HEK293T (cell line): ENCODE measurements at regions not wholly inside any gene's neighbourhood (a gene's known extent, or its start where the extent isn't known, plus 50 kb on each side); places are given as distances from the start of the nearest gene placed in this dataset.

Experiments
- CTCF ChIA-PET: fragments of 350-600 bp; formaldehyde crosslinking; extraction: SDS; loops from one replicate; lab custom pipeline; 2021; ENCODE audit warnings: antibody characterized with exemption, inconsistent platforms; lab: Yijun Ruan, JAX
- POLR2A ChIA-PET: fragments of 350-600 bp; formaldehyde crosslinking; extraction: SDS; loops from one replicate; lab custom pipeline; 2020; ENCODE audit warnings: antibody characterized with exemption, inconsistent platforms; lab: Yijun Ruan, JAX
- DNase-seq: peaks from one replicate; pipeline ENCODE4 v3.0.0; 2012; ENCODE audit warnings: mixed read lengths; ENCODE audit errors: extremely low spot score
- ARNT ChIP-seq: fragments of 450-650 bp; IDR thresholded peaks from 2 replicates; pipeline ENCODE4 v1.6.1; 2017; ENCODE audit warnings: mild to moderate bottlenecking
- BHLHE40 ChIP-seq: fragments of 450-650 bp; IDR thresholded peaks from 2 replicates; pipeline ENCODE4 v1.6.1; 2016; ENCODE audit warnings: mild to moderate bottlenecking, moderate library complexity, borderline replicate concordance
- CTBP1 ChIP-seq: fragments of 450-650 bp; IDR thresholded peaks from 2 replicates; pipeline ENCODE4 v1.6.1; 2016; ENCODE audit warnings: borderline replicate concordance
- ELF4 ChIP-seq: fragments of 450-650 bp; IDR thresholded peaks from 2 replicates; pipeline ENCODE4 v1.6.1; 2017; ENCODE audit warnings: antibody characterized with exemption
- FOXA1 ChIP-seq: fragments of 450-650 bp; IDR thresholded peaks from 2 replicates; pipeline ENCODE4 v1.6.1; 2016; ENCODE audit warnings: mild to moderate bottlenecking
- FOXK2 ChIP-seq: fragments of 450-650 bp; IDR thresholded peaks from 2 replicates; pipeline ENCODE4 v1.6.1; 2016; ENCODE audit warnings: mild to moderate bottlenecking
- FOXM1 ChIP-seq: fragments of 450-650 bp; IDR thresholded peaks from 2 replicates; pipeline ENCODE4 v1.6.1; 2017; ENCODE audit warnings: mild to moderate bottlenecking, borderline replicate concordance
- HDGF ChIP-seq: fragments of 450-650 bp; IDR thresholded peaks from 2 replicates; pipeline ENCODE4 v1.6.1; 2017; ENCODE audit warnings: antibody characterized with exemption, borderline replicate concordance
- L3MBTL2 ChIP-seq: fragments of 450-650 bp; conservative IDR thresholded peaks from 2 replicates; pipeline ENCODE4 v1.6.1; 2016; ENCODE audit warnings: mild to moderate bottlenecking
- LEF1 ChIP-seq: fragments of 450-650 bp; IDR thresholded peaks from 2 replicates; pipeline ENCODE4 v1.6.1; 2017; ENCODE audit warnings: mild to moderate bottlenecking, borderline replicate concordance
- NFRKB ChIP-seq: fragments of 450-650 bp; IDR thresholded peaks from 2 replicates; pipeline ENCODE4 v1.6.1; 2016; ENCODE audit warnings: mild to moderate bottlenecking, moderate library complexity
- PKNOX1 ChIP-seq: fragments of 450-650 bp; IDR thresholded peaks from 2 replicates; pipeline ENCODE4 v1.6.1; 2016
- SP1 ChIP-seq: fragments of 450-650 bp; IDR thresholded peaks from 2 replicates; pipeline ENCODE4 v1.6.1; 2017
- SUZ12 ChIP-seq: fragments of 450-650 bp; IDR thresholded peaks from 2 replicates; pipeline ENCODE4 v1.6.1; 2016; ENCODE audit warnings: mild to moderate bottlenecking
- TARDBP ChIP-seq: fragments of 450-650 bp; IDR thresholded peaks from 2 replicates; pipeline ENCODE4 v1.6.1; 2016
- ZNF384 ChIP-seq: fragments of 450-650 bp; IDR thresholded peaks from 2 replicates; pipeline ENCODE4 v1.6.1; 2016

- no peak for TF ChIP-seq L3MBTL2
- TF ChIP-seq FOXK2, result no peak
- no peak for TF ChIP-seq NFRKB
- TF ChIP-seq SP1, result no peak
- no peak for TF ChIP-seq HDGF
- TF ChIP-seq FOXA1, result no peak
- TF ChIP-seq TARDBP, result no peak
- no peak for TF ChIP-seq PKNOX1
- TF ChIP-seq LEF1, result no peak
- TF ChIP-seq FOXM1, result no peak
- no peak for TF ChIP-seq CTBP1
- TF ChIP-seq ZNF384, result no peak
- no peak for TF ChIP-seq ARNT
- no peak for DNase-seq
- CTCF ChIA-PET, result interaction anchor here (0.6 kb wide), 1 partner anchor 127 kb away, joined by 3 read pairs; no protein-coding TSS in a partner anchor
- POLR2A ChIA-PET, result no interaction called here
Measured at GRCh38 chr4:153034681-153035080, 98.6 kb downstream of the FHDC1 start.

- DNase-seq, result no peak
- ChIA-PET POLR2A (no interaction called here), CTCF (no interaction called here)
- TF ChIP-seq FOXA1 (no peak), BHLHE40 (no peak), ELF4 (no peak), ARNT (no peak), NFRKB (no peak), L3MBTL2 (no peak), FOXM1 (no peak), CTBP1 (no peak), HDGF (no peak), PKNOX1 (no peak), FOXK2 (no peak), LEF1 (no peak), ZNF384 (no peak), TARDBP (no peak), SP1 (no peak)
Measured at GRCh38 chr4:153036931-153037482, 100.9 kb downstream of the FHDC1 start.

- POLR2A ChIA-PET, result no interaction called here
- CTCF ChIA-PET, result no interaction called here
- no peak for DNase-seq
- TF ChIP-seq BHLHE40 (no peak), L3MBTL2 (no peak), SUZ12 (no peak), ARNT (no peak), PKNOX1 (no peak), SP1 (no peak)
Measured at GRCh38 chr4:153038623-153039311, 102.6 kb downstream of the FHDC1 start.

GRCh38 chr4:153039542-153040185 lies 103.5 kb downstream of the FHDC1 start:
- no peak for DNase-seq
- POLR2A ChIA-PET, result no interaction called here
- CTCF ChIA-PET, result no interaction called here
- TF ChIP-seq FOXA1 (no peak), BHLHE40 (no peak), SUZ12 (no peak), SP1 (no peak), ARNT (no peak), CTBP1 (no peak), ZNF384 (no peak), LEF1 (no peak), ELF4 (no peak), FOXK2 (no peak), L3MBTL2 (no peak), TARDBP (no peak), PKNOX1 (no peak), HDGF (no peak), NFRKB (no peak)

- POLR2A ChIA-PET, result no interaction called here
- CTCF ChIA-PET, result no interaction called here
- DNase-seq, result no peak
Measured at GRCh38 chr4:153040677-153041076, 104.6 kb downstream of the FHDC1 start.

More at GRCh38 chr4:153040677-153041076, 104.6 kb downstream of the FHDC1 start:
- TF ChIP-seq NFRKB, result no peak
- TF ChIP-seq L3MBTL2, result no peak
- no peak for TF ChIP-seq CTBP1
- no peak for TF ChIP-seq TARDBP
- TF ChIP-seq HDGF, result no peak
- TF ChIP-seq LEF1, result no peak
- TF ChIP-seq ELF4, result no peak
- TF ChIP-seq ARNT, result no peak
- no peak for TF ChIP-seq BHLHE40
- TF ChIP-seq SP1, result no peak
